ENCODE measurements at regions not wholly inside any gene's neighbourhood (a gene's known extent, or its start where the extent isn't known, plus 50 kb on each side); places are given as distances from the start of the nearest gene placed in this dataset.

DNA sequence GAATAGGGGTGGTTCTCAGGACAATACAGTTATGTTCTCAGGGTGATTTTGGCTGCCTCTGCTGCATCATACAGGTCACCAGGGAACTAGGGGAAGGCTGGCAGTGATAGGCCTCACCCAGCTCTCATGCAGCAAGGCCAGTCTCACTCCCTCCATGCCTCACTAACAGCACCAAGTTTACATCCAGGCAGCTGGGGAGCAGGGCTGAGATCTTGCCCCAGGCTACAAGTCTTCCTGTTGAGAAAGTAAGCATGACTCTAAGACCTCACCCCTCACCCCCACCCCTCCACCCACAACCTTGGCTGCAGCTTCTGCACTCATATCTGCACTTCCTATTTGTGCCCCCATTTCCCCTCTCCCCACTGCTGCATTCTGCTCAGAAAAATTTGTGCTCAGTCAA, 481.2 kb downstream of the ACTL7B start:
- TF ChIP-seq, protein P1, sequence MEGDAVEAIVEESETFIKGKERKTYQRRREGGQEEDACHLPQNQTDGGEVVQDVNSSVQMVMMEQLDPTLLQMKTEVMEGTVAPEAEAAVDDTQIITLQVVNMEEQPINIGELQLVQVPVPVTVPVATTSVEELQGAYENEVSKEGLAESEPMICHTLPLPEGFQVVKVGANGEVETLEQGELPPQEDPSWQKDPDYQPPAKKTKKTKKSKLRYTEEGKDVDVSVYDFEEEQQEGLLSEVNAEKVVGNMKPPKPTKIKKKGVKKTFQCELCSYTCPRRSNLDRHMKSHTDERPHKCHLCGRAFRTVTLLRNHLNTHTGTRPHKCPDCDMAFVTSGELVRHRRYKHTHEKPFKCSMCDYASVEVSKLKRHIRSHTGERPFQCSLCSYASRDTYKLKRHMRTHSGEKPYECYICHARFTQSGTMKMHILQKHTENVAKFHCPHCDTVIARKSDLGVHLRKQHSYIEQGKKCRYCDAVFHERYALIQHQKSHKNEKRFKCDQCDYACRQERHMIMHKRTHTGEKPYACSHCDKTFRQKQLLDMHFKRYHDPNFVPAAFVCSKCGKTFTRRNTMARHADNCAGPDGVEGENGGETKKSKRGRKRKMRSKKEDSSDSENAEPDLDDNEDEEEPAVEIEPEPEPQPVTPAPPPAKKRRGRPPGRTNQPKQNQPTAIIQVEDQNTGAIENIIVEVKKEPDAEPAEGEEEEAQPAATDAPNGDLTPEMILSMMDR (IDR thresholded peaks at IDR 0.05): no peak
- no peak for TF ChIP-seq POLR2A (IDR thresholded peaks at IDR 0.05)

All from adrenal gland (tissue), 5 donors.